H1 (cell line): ENCODE measurements at regions not wholly inside any gene's neighbourhood (a gene's known extent, or its start where the extent isn't known, plus 50 kb on each side); places are given as distances from the start of the nearest gene placed in this dataset.
A peak's percentile ranks its signal among the peaks of the same experiment; 100 is the strongest.

Experiments used
- CTCF ChIA-PET: fragments of 300-600 bp; sonication (Branson Sonifier 250); formaldehyde crosslinking; loops from one replicate; lab custom pipeline; 2021; ENCODE audit not compliant: partially characterized antibody; lab: Charles Lee
- POLR2A ChIA-PET: fragments of 300-600 bp; sonication (Branson Sonifier 250); formaldehyde crosslinking; loops from one replicate; lab custom pipeline; 2021; ENCODE audit warnings: inconsistent platforms; ENCODE audit not compliant: partially characterized antibody; lab: Charles Lee
- DNase-seq, 2 experiments: peaks; one replicate each; pipeline versions ENCODE4 v3.0.0 to v3.0.0-alpha.2; 2010 to 2022; ENCODE audit warnings: low spot score in 2 of 2, low read depth in 1 of 2, mixed read lengths in 1 of 2
- FAIRE-seq: peaks from 2 replicates; lab custom pipeline; 2011; peaks lifted over from hg19 to GRCh38; lab: Jason Lieb, UNC
- H2AFZ ChIP-seq: 2 replicates; pipeline ENCODE4 v1.8.1; 2012; ENCODE audit warnings: low read length, inconsistent platforms
- H2AK5ac ChIP-seq: 2 replicates; pipeline ENCODE4 v1.6.1; 2013; ENCODE audit warnings: low read depth, low read length
- H2BK120ac ChIP-seq: replicated peaks from 2 replicates; pipeline ENCODE3; 2013; ENCODE audit warnings: low read depth, low read length, inconsistent platforms
- H2BK12ac ChIP-seq: 2 replicates; pipeline ENCODE4 v1.6.1; 2013; ENCODE audit warnings: low read depth, low read length
- H2BK15ac ChIP-seq: 2 replicates; pipeline ENCODE4 v1.6.1; 2013; ENCODE audit warnings: low read length
- H2BK20ac ChIP-seq: 2 replicates; pipeline ENCODE4 v1.6.1; 2013; ENCODE audit warnings: low read length
- H2BK5ac ChIP-seq: 2 replicates; pipeline ENCODE4 v1.6.1; 2013; ENCODE audit warnings: low read depth, low read length
- H3K14ac ChIP-seq: 2 replicates; pipeline ENCODE4 v1.6.1; 2013; ENCODE audit warnings: inconsistent platforms; ENCODE audit not compliant: insufficient read length
- H3K18ac ChIP-seq: 2 replicates; pipeline ENCODE4 v1.6.1; 2013; ENCODE audit warnings: low read length; ENCODE audit errors: extremely low read depth
- H3K23ac ChIP-seq: 2 replicates; pipeline ENCODE4 v1.6.1; 2013; ENCODE audit warnings: inconsistent platforms; ENCODE audit not compliant: insufficient read length
- H3K23me2 ChIP-seq: 2 replicates; pipeline ENCODE4 v1.6.1; 2013; ENCODE audit warnings: low read depth, low read length
- H3K27ac ChIP-seq: 2 replicates; pipeline ENCODE4 v1.6.1; 2011; ENCODE audit warnings: low read depth, low read length, inconsistent platforms
- H3K27me3 ChIP-seq, 4 experiments: replicated peaks in 1 of 4; 1 replicate in 1 of 4; 2 replicates in 3 of 4; pipeline versions ENCODE4 v1.6.1 to v1.8.1; 2011 to 2013; ENCODE audit warnings: low read length in 3 of 4, mild to moderate bottlenecking in 3 of 4, inconsistent platforms in 2 of 4, mixed read lengths in 2 of 4, moderate library complexity in 1 of 4; ENCODE audit not compliant: control insufficient read depth in 3 of 4, insufficient read depth in 3 of 4; ENCODE audit errors: extremely low read depth in 1 of 4
- H3K36me3 ChIP-seq, 4 experiments: 2 replicates each; pipeline versions ENCODE4 v1.6.1 to v1.8.1; 2011 to 2013; ENCODE audit warnings: mild to moderate bottlenecking in 4 of 4, low read length in 3 of 4, moderate library complexity in 2 of 4, control low read depth in 1 of 4, inconsistent platforms in 1 of 4; ENCODE audit not compliant: insufficient read depth in 4 of 4, control insufficient read depth in 2 of 4
- H3K4ac ChIP-seq: replicated peaks from 2 replicates; pipeline ENCODE3; 2013; ENCODE audit warnings: low read length, low read depth, mixed read lengths, inconsistent platforms; ENCODE audit not compliant: insufficient read length
- H3K4me1 ChIP-seq, 4 experiments: replicated peaks in 1 of 4; 1 replicate in 1 of 4; 2 replicates in 3 of 4; pipeline versions ENCODE4 v1.6.1 to v1.8.1; 2011 to 2013; ENCODE audit warnings: low read length in 3 of 4, inconsistent platforms in 2 of 4, mixed read lengths in 1 of 4; ENCODE audit not compliant: insufficient read depth in 4 of 4, control insufficient read depth in 3 of 4
- H3K4me2 ChIP-seq, 2 experiments: 2 replicates each; pipeline versions ENCODE4 v1.6.1 to v1.8.1; 2011 to 2013; ENCODE audit warnings: low read depth in 2 of 2, low read length in 2 of 2, control low read depth in 1 of 2, inconsistent platforms in 1 of 2, mild to moderate bottlenecking in 1 of 2; ENCODE audit not compliant: insufficient read depth in 1 of 2
- H3K4me3 ChIP-seq, 4 experiments: fragments of 200-600, 300-600 bp in 1 of 4; sonication (generic), shearing (Covaris generic), sonication (Bioruptor Twin) in 1 of 4; 2 replicates each; pipeline versions ENCODE4 v1.5.1 to v1.8.1; 2011 to 2016; ENCODE audit warnings: low read length in 4 of 4, low read depth in 3 of 4, control low read depth in 2 of 4, inconsistent platforms in 2 of 4, mild to moderate bottlenecking in 2 of 4, mixed read lengths in 1 of 4, moderate library complexity in 1 of 4; ENCODE audit not compliant: insufficient read depth in 2 of 4; ENCODE audit errors: extremely low read depth in 1 of 4
- H3K56ac ChIP-seq: replicated peaks from 2 replicates; pipeline ENCODE3; 2013; ENCODE audit warnings: low read depth, mild to moderate bottlenecking, mixed read lengths, low read length, inconsistent platforms; ENCODE audit not compliant: insufficient read length
- H3K79me1 ChIP-seq: 2 replicates; pipeline ENCODE4 v1.6.1; 2013; ENCODE audit warnings: low read depth, low read length, control low read depth
- H3K79me2 ChIP-seq, 2 experiments: 2 replicates each; pipeline versions ENCODE4 v1.6.1 to v1.8.1; 2012 to 2013; ENCODE audit warnings: low read length in 2 of 2, mild to moderate bottlenecking in 2 of 2, inconsistent platforms in 1 of 2; ENCODE audit not compliant: insufficient read depth in 2 of 2, control insufficient read depth in 1 of 2
- H3K9ac ChIP-seq, 4 experiments: replicated peaks in 1 of 4; 1 replicate in 1 of 4; 2 replicates in 3 of 4; pipeline versions ENCODE4 v1.6.1 to v1.8.1; 2011 to 2013; ENCODE audit warnings: low read depth in 3 of 4, low read length in 3 of 4, control low read depth in 2 of 4, mild to moderate bottlenecking in 2 of 4, moderate library complexity in 2 of 4, inconsistent platforms in 1 of 4; ENCODE audit errors: extremely low read depth in 1 of 4
- H3K9me3 ChIP-seq, 2 experiments: 2 replicates each; pipeline versions ENCODE4 v1.6.1 to v1.8.1; 2012 to 2013; ENCODE audit warnings: mild to moderate bottlenecking in 2 of 2, moderate library complexity in 2 of 2, control low read depth in 1 of 2, inconsistent platforms in 1 of 2, low read depth in 1 of 2, low read length in 1 of 2, mixed read lengths in 1 of 2; ENCODE audit not compliant: insufficient read depth in 2 of 2
- H4K20me1 ChIP-seq, 2 experiments: replicated peaks in 1 of 2; 2 replicates each; pipeline versions ENCODE3 to v1.8.1; 2011 to 2013; ENCODE audit warnings: inconsistent platforms in 2 of 2, low read length in 2 of 2, mild to moderate bottlenecking in 1 of 2; ENCODE audit not compliant: insufficient read depth in 2 of 2, control insufficient read depth in 1 of 2
- H4K5ac ChIP-seq: 2 replicates; pipeline ENCODE4 v1.6.1; 2013; ENCODE audit warnings: low read length, low read depth, mixed read lengths, inconsistent platforms; ENCODE audit not compliant: insufficient read length
- H4K8ac ChIP-seq: 2 replicates; pipeline ENCODE4 v1.8.0; 2013; ENCODE audit warnings: mild to moderate bottlenecking, moderate library complexity, low read length, inconsistent platforms; ENCODE audit not compliant: insufficient read depth; ENCODE audit errors: extremely low read depth
- H4K91ac ChIP-seq: replicated peaks from 2 replicates; pipeline ENCODE3; 2013; ENCODE audit warnings: low read length, mixed read lengths, inconsistent platforms; ENCODE audit not compliant: insufficient read length
- BACH1 ChIP-seq: IDR thresholded peaks from 2 replicates; pipeline ENCODE4 v1.6.1; 2012; ENCODE audit warnings: low read length, improper control_type of control experiment
- CTCF ChIP-seq, 3 experiments: IDR thresholded peaks; 1 replicate in 2 of 3; 2 replicates in 1 of 3; pipeline versions ENCODE4 v1.5.1 to v1.6.1; 2011; ENCODE audit warnings: low read length in 3 of 3, mild to moderate bottlenecking in 3 of 3, inconsistent platforms in 2 of 3, low read depth in 1 of 3, moderate library complexity in 1 of 3; ENCODE audit not compliant: insufficient read depth in 1 of 3; ENCODE audit errors: control extremely low read depth in 1 of 3
- GABPA ChIP-seq: IDR thresholded peaks from 2 replicates; pipeline ENCODE4 v1.6.1; 2011; ENCODE audit warnings: mild to moderate bottlenecking, low read length, moderate library complexity, borderline replicate concordance; ENCODE audit not compliant: insufficient read depth
- WGBS, 2 experiments: shearing (Covaris generic) in 1 of 2; methylation state at CpG; one replicate each; pipeline versions ENCODE4 v1.1.6 to v1.1.7; 2013 to 2015; ENCODE audit warnings: low lambda C conversion rate in 2 of 2, mixed read lengths in 2 of 2, inconsistent platforms in 1 of 2, low coverage in 1 of 2, missing lambda C conversion rate in 1 of 2; ENCODE audit not compliant: insufficient replicate concordance in 2 of 2, insufficient coverage in 1 of 2, insufficient read length in 1 of 2; ENCODE audit errors: extremely low coverage in 1 of 2, missing lambda C conversion rate in 1 of 2; 5-methylcytosine and 5-hydroxymethylcytosine counted together

GRCh38 chr16:59198487-59198886 is 464.4 kb upstream of the GOT2 start:
- H3K4ac ChIP-seq, result no peak overlapping the region
- H3K9me3 ChIP-seq, result no peaks in the 10 kb centered on the region
- no peak overlapping the region for H4K5ac ChIP-seq
- H4K20me1 ChIP-seq, result no peaks in the 10 kb centered on the region
- H3K56ac ChIP-seq, result no peak overlapping the region
- no peak overlapping the region for H3K18ac ChIP-seq
- no peak overlapping the region for H3K27ac ChIP-seq
- no peak overlapping the region for H3K23ac ChIP-seq
- H3K9ac ChIP-seq, result no peak overlapping the region
- H2AFZ ChIP-seq, result peak overlapping the region; percentile 45; the same call in 1 of the 2 replicates
- no peak overlapping the region for H3K4me2 ChIP-seq
- H3K27me3 ChIP-seq, result peaks cover 0 to 1% (median 0%) of the 10 kb centered on the region in 4 experiments; a peak in 1 of 7 replicates
- H3K36me3 ChIP-seq, result no peaks in the 10 kb centered on the region
- H2BK120ac ChIP-seq, result no peak overlapping the region
- FAIRE-seq, result no peak
- H2BK5ac ChIP-seq, result no peak overlapping the region
- TF ChIP-seq GABPA (no peak), CTCF (IDR thresholded peaks at IDR 0.05; ENCODE audit: control extremely low read depth in 1 of 3, insufficient read depth in 1 of 3, low read depth in 1 of 3, low read length in 3 of 3) (no peak), BACH1 (no peak)
- TF ChIP-seq, all 59 proteins: peak for 0
- Histone ChIP-seq H4K8ac (no peak overlapping the region), H3K4me3 (no peak overlapping the region), H3K14ac (no peak overlapping the region), H2BK12ac (no peak overlapping the region), H2BK15ac (no peak overlapping the region), H3K4me1 (no peaks in the 10 kb centered on the region), H2BK20ac (no peak overlapping the region), H3K79me1 (no peaks in the 10 kb centered on the region), H2AK5ac (no peak overlapping the region), H4K91ac (no peak overlapping the region), H3K23me2 (no peaks in the 10 kb centered on the region), H3K79me2 (no peaks in the 10 kb centered on the region)
- ChIA-PET CTCF (interaction anchor here (0.6 to 2.1 kb wide), 3 partner anchors 9 to 355 kb away, joined by 3 to 7 read pairs (median 4); no protein-coding TSS in a partner anchor), POLR2A (no interaction called here)
- no peak for DNase-seq
- WGBS, 2 experiments, result 87% methylated on average over 3 of the region's 3 CpGs; no CpG with 5 or more reads in 1 of the 2 experiments
